HFF-Myc (cell line): ENCODE measurements at regions not wholly inside any gene's neighbourhood (a gene's known extent, or its start where the extent isn't known, plus 50 kb on each side); places are given as distances from the start of the nearest gene placed in this dataset.

Experiments
- DNase-seq: peaks from one replicate; pipeline ENCODE4 v3.0.0-alpha.2; 2011; ENCODE audit warnings: low read depth; ENCODE audit errors: extremely low read depth
- H3K4me3 ChIP-seq: replicated peaks from 2 replicates; pipeline ENCODE4 v1.5.1; 2011; ENCODE audit warnings: low read depth, mild to moderate bottlenecking, control low read depth, low read length
- CTCF ChIP-seq: IDR thresholded peaks from 2 replicates; pipeline ENCODE4 v1.5.1; 2012; ENCODE audit warnings: mild to moderate bottlenecking, low read depth, low read length, control low read depth; ENCODE audit errors: missing control alignments

- no peak for DNase-seq
- no peak for TF ChIP-seq CTCF
- no peak overlapping the region for H3K4me3 ChIP-seq
These were observed 626.6 kb upstream of the SOX9 start for GRCh38 chr17:71494062-71494855.

GRCh38 chr17:71495420-71495819, 625.4 kb upstream of the SOX9 start:
- H3K4me3 ChIP-seq, result no peak overlapping the region
- TF ChIP-seq CTCF, result no peak
- no peak for DNase-seq

GRCh38 chr17:71496552-71496951, 624.3 kb upstream of the SOX9 start:
- TF ChIP-seq CTCF, result no peak
- no peak for DNase-seq
- no peak overlapping the region for H3K4me3 ChIP-seq

- TF ChIP-seq CTCF, result no peak
- H3K4me3 ChIP-seq, result no peak overlapping the region
- no peak for DNase-seq
These were observed 619.9 kb upstream of the SOX9 start for GRCh38 chr17:71500761-71501555.

- H3K4me3 ChIP-seq, result no peak overlapping the region
- TF ChIP-seq CTCF, result no peak
- DNase-seq, result no peak
These were observed 619.1 kb upstream of the SOX9 start for GRCh38 chr17:71501711-71502110.

- H3K4me3 ChIP-seq, result no peak overlapping the region
- TF ChIP-seq CTCF, result no peak
- no peak for DNase-seq
These were observed 618.4 kb upstream of the SOX9 start for GRCh38 chr17:71502443-71502842.
